ENCODE measurements at regions not wholly inside any gene's neighbourhood (a gene's known extent, or its start where the extent isn't known, plus 50 kb on each side); places are given as distances from the start of the nearest gene placed in this dataset.

DNA sequence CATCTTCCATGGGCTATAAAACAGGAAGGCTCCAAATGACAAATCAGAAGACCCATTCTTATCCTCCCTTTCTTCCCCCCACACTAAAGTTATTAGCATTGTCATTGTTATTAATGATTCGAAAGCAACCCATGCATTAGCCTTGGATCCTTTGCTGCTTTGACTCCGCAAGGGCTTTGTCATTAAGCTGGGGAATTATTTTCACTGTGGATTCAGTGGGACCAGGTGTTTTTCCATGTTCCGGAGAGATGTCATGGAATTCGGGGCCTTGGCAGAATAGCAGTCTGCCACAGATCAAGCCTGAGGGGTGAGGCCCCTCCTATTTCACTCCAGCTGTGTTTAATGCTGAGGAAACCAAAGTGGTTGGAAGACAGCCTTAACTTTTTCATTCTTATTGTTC, 357.1 kb downstream of the EN1 start:
- no peak overlapping the region for H3K4me3 ChIP-seq (ENCODE audit: low read depth, low read length, poor library complexity, severe bottlenecking)
- H3K9me3 ChIP-seq (ENCODE audit: low read depth, low read length, poor library complexity, severe bottlenecking): no peaks in the 10 kb centered on the region
- no TSS peak for BruUV-seq (replicated peaks)
- ChIA-PET POLR2A (ENCODE audit: low non-redundant PET) (no interaction called here), CTCF (no interaction called here)
- no peak for TF ChIP-seq EZH2 (IDR thresholded peaks at IDR 0.05; ENCODE audit: borderline replicate concordance, low read depth, low read length, poor library complexity, severe bottlenecking)
- TF ChIP-seq, protein P1, sequence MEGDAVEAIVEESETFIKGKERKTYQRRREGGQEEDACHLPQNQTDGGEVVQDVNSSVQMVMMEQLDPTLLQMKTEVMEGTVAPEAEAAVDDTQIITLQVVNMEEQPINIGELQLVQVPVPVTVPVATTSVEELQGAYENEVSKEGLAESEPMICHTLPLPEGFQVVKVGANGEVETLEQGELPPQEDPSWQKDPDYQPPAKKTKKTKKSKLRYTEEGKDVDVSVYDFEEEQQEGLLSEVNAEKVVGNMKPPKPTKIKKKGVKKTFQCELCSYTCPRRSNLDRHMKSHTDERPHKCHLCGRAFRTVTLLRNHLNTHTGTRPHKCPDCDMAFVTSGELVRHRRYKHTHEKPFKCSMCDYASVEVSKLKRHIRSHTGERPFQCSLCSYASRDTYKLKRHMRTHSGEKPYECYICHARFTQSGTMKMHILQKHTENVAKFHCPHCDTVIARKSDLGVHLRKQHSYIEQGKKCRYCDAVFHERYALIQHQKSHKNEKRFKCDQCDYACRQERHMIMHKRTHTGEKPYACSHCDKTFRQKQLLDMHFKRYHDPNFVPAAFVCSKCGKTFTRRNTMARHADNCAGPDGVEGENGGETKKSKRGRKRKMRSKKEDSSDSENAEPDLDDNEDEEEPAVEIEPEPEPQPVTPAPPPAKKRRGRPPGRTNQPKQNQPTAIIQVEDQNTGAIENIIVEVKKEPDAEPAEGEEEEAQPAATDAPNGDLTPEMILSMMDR (conservative IDR thresholded peaks at IDR 0.05; ENCODE audit: low read depth, low read length): no peak
- DNase-seq (ENCODE audit: low spot score): no peak
- H3K27ac ChIP-seq (ENCODE audit: low read depth, low read length, poor library complexity, severe bottlenecking): no peak overlapping the region
- intact Hi-C loops (cut with micrococcal nuclease; ENCODE audit: unreplicated experiment): no loop called here
- no peaks in the 10 kb centered on the region for H3K27me3 ChIP-seq (replicated peaks; ENCODE audit: insufficient read depth, low read depth, low read length, poor library complexity)
- H3K36me3 ChIP-seq (ENCODE audit: insufficient read depth, low read length, poor library complexity, severe bottlenecking): no peaks in the 10 kb centered on the region
- H3K4me1 ChIP-seq (ENCODE audit: insufficient read depth, low read length, poor library complexity, severe bottlenecking): no peaks in the 10 kb centered on the region

DNA sequence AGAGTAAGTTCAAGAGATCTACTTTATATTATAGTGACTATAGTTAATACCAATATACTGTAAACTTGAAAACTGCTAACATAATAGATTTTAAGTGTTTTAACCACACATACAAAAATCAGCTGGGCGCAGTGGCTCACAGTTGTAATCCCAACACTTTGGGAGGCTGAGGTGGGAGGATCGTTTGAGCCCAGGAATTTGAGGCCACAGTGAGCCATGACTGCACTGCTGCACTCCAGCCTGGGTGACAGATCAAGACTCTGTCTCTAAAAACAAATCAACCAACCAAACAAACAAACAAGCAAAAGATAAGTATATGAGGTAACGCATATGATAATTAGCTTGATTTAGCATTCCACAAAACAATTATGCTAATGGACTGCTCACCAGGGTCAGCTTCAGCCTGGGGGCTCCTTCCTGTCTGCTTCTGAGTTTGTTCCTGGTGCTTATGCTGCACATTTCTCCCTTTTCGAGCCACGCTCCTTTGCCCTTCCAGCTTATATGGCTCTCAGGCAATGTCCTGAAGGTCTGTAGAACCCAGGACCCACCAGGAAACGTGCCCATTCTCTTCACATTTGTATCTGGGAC, 357.6 kb downstream of the EN1 start:
- H3K4me1 ChIP-seq (ENCODE audit: insufficient read depth, low read length, poor library complexity, severe bottlenecking): no peaks in the 10 kb centered on the region
- ChIA-PET POLR2A (ENCODE audit: low non-redundant PET) (no interaction called here), CTCF (no interaction called here)
- intact Hi-C loops (cut with micrococcal nuclease; ENCODE audit: unreplicated experiment): no loop called here
- TF ChIP-seq, protein P1 (conservative IDR thresholded peaks at IDR 0.05; ENCODE audit: low read depth, low read length): no peak
- no peak for TF ChIP-seq EZH2 (IDR thresholded peaks at IDR 0.05; ENCODE audit: borderline replicate concordance, low read depth, low read length, poor library complexity, severe bottlenecking)
- no peak overlapping the region for H3K4me3 ChIP-seq (ENCODE audit: low read depth, low read length, poor library complexity, severe bottlenecking)
- H3K27me3 ChIP-seq (replicated peaks; ENCODE audit: insufficient read depth, low read depth, low read length, poor library complexity): no peaks in the 10 kb centered on the region
- H3K27ac ChIP-seq (ENCODE audit: low read depth, low read length, poor library complexity, severe bottlenecking): no peak overlapping the region
- H3K36me3 ChIP-seq (ENCODE audit: insufficient read depth, low read length, poor library complexity, severe bottlenecking): no peaks in the 10 kb centered on the region
- H3K9me3 ChIP-seq (ENCODE audit: low read depth, low read length, poor library complexity, severe bottlenecking): no peaks in the 10 kb centered on the region
- no peak for DNase-seq (ENCODE audit: low spot score)
- no TSS peak for BruUV-seq (replicated peaks)

DNA sequence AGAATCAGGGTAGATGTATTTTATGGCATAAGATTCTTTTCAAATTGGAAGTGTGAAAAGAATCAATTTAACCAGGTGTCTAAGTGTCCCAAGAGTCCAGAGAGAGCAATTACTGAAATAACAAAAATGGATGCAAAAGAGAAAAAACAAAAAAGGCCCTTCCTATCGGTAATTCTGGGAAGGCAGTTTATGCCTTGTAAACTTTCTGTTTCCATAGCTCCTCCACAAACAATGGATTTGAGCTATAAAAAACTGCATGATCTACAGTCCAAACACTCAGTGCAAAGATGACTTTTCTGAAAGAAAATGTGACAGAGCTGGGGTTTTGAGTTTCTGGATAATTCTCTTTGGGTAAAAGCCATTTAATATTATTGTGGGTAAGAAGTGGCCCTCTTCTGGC, 366.1 kb downstream of the EN1 start:
- CTCF ChIA-PET: no interaction called here
- TF ChIP-seq, protein P1 (conservative IDR thresholded peaks at IDR 0.05; ENCODE audit: low read depth, low read length): no peak
- POLR2A ChIA-PET (ENCODE audit: low non-redundant PET): no interaction called here
- Histone ChIP-seq H3K27me3 (replicated peaks; ENCODE audit: insufficient read depth, low read depth, low read length, poor library complexity) (no peaks in the 10 kb centered on the region), H3K36me3 (ENCODE audit: insufficient read depth, low read length, poor library complexity, severe bottlenecking) (no peaks in the 10 kb centered on the region), H3K4me1 (ENCODE audit: insufficient read depth, low read length, poor library complexity, severe bottlenecking) (no peaks in the 10 kb centered on the region), H3K9me3 (ENCODE audit: low read depth, low read length, poor library complexity, severe bottlenecking) (no peaks in the 10 kb centered on the region), H3K27ac (ENCODE audit: low read depth, low read length, poor library complexity, severe bottlenecking) (no peak overlapping the region), H3K4me3 (ENCODE audit: low read depth, low read length, poor library complexity, severe bottlenecking) (no peak overlapping the region)
- intact Hi-C loops (cut with micrococcal nuclease; ENCODE audit: unreplicated experiment): no loop called here
- BruUV-seq (replicated peaks): no TSS peak
- no peak for DNase-seq (ENCODE audit: low spot score)

Data from A673 (cell line).